PC-3 (cell line): ENCODE measurements at regions not wholly inside any gene's neighbourhood (a gene's known extent, or its start where the extent isn't known, plus 50 kb on each side); places are given as distances from the start of the nearest gene placed in this dataset.

Experiments
- CTCF ChIP-seq: fragments of 300-600 bp; sonication (generic); conservative IDR thresholded peaks from 2 replicates; pipeline ENCODE4 v1.5.1; 2017; ENCODE audit warnings: antibody characterized with exemption, low read depth, mild to moderate bottlenecking, low read length
- EZH2phosphoT487 ChIP-seq: fragments of 300-600 bp; sonication (generic); IDR thresholded peaks from 2 replicates; pipeline ENCODE4 v1.6.1; 2018; ENCODE audit warnings: mild to moderate bottlenecking, antibody characterized with exemption, low read length, borderline replicate concordance

DNA sequence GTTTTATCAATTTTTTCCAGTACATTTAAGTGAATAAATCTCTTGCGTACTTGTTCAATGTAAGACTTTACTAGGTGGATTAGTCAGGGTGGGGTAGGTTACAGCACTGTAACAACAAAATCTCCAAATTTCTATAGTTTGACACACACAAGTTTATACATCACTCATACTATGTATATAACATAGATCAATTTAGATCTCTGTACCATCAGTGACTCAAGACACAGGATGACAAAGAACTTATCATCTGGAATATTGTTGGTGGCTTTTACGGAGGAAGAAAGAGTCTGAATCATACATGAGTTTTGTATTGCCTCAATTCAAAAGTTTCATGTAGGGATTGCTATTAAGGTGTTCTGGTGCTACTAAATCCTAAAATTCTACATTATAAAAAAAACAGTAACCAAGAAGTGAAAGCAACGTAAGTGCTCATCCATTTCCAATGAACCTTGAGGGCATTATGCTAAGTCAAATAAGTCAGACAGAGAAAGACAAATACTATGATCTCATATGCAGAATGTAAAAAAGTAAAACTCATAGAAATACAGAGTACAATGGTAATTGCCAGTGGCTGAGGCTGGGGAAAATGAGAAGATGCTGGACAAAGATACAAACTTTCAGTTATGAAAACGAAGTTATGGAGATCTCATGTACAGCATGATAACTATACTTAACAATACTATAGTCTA lies 98.0 kb upstream of the DKK2 start:
- TF ChIP-seq CTCF (no peak), EZH2phosphoT487 (no peak)
